ENCODE measurements at regions not wholly inside any gene's neighbourhood (a gene's known extent, or its start where the extent isn't known, plus 50 kb on each side); places are given as distances from the start of the nearest gene placed in this dataset.

DNA sequence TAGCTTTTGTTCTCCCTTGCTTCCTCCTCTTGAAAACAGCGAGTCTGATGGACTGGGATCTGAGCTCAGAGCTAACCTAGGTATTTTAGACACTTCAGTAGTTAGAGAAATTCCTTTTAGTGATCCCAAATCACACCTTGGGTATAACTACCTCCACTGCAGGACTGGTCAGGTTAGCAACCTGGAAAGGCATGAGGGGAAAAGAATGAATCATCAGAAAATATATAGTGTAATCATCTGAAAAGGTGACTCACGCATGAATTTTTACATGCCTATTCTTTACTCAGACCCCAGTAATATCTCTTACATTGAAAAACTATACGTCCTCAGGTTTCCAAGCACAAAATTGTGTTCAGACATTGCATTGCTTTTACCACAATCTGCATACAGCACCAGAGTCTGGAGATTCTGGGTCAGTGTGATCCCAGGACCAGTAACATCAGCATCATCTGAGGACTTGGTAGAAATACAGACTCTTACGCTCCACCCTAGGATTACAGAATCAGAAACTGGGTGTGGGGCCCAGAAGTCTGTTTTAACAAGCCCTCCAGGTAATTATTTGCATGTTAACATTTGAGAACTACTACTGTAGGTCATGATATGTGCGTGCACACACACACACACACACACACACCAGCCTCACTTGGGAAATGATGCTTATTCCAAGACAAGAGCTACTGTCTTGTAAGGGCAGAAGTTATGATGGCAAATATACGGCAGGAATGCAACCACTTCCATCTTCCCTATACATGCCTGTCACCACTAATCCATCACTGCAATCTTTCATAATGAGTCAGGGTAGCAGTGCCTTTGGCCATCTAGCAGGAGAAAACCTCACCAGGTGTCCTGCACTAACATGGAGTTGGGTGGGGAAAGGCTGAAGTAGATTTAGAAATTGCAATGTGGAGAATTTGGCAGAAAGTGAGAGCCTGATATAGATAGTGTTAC is 271.6 kb upstream of the MAP3K1 start:
- no peaks in the 10 kb centered on the region for H3K9me3 ChIP-seq (ENCODE audit: low read length)
- FAIRE-seq (no peak), DNase-seq (ENCODE audit: low spot score) (no peak), ATAC-seq (no peak)
- no peak overlapping the region for H3K27ac ChIP-seq (ENCODE audit: extremely low read length, insufficient read depth, low read length)
- no peaks in the 10 kb centered on the region for H4K20me1 ChIP-seq (ENCODE audit: insufficient read depth, low read length)
- no peak overlapping the region for H3K4me2 ChIP-seq (ENCODE audit: low read depth, low read length)
- in situ Hi-C loops (cut with HindIII; ENCODE audit: extremely low pct_ligation_motif_present, low pct_unique_long_range_greater_than_20kb) (no loop called here), intact Hi-C loops (cut with micrococcal nuclease; ENCODE audit: unreplicated experiment) (no loop called here)
- H3K4me1 ChIP-seq (ENCODE audit: insufficient read depth, low read length) = peaks cover 26% of the 10 kb centered on the region
- H3K27me3 ChIP-seq (ENCODE audit: control insufficient read depth in 1 of 2, insufficient read depth in 2 of 2, low read length in 2 of 2) = no peaks in the 10 kb centered on the region; a peak in 2 of 5 replicates
- CTCF ChIA-PET (ENCODE audit: low intra/inter-chr PET ratio, low total read pairs) = no interaction called here
- WGBS (ENCODE audit: low lambda C conversion rate) = 66% methylated on average over 6 of the region's 6 CpGs
- TF ChIP-seq NFIB (CRISPR knock-in tag; IDR thresholded peaks at IDR 0.05; ENCODE audit: borderline replicate concordance) (no peak), BHLHE40 (IDR thresholded peaks at IDR 0.05; ENCODE audit: low read length) (no peak), TAF1 (CRISPR knock-in tag; IDR thresholded peaks at IDR 0.05) (no peak), ZNF552 (CRISPR knock-in tag; IDR thresholded peaks at IDR 0.05; ENCODE audit: borderline replicate concordance) (no peak), ZNF33A (CRISPR knock-in tag; IDR thresholded peaks at IDR 0.05; ENCODE audit: borderline replicate concordance) (no peak), ZNF431 (CRISPR knock-in tag; IDR thresholded peaks at IDR 0.05; ENCODE audit: borderline replicate concordance, low read depth) (no peak), ZNF333 (CRISPR knock-in tag; IDR thresholded peaks at IDR 0.05; ENCODE audit: borderline replicate concordance) (no peak)
- TF ChIP-seq, protein P1, sequence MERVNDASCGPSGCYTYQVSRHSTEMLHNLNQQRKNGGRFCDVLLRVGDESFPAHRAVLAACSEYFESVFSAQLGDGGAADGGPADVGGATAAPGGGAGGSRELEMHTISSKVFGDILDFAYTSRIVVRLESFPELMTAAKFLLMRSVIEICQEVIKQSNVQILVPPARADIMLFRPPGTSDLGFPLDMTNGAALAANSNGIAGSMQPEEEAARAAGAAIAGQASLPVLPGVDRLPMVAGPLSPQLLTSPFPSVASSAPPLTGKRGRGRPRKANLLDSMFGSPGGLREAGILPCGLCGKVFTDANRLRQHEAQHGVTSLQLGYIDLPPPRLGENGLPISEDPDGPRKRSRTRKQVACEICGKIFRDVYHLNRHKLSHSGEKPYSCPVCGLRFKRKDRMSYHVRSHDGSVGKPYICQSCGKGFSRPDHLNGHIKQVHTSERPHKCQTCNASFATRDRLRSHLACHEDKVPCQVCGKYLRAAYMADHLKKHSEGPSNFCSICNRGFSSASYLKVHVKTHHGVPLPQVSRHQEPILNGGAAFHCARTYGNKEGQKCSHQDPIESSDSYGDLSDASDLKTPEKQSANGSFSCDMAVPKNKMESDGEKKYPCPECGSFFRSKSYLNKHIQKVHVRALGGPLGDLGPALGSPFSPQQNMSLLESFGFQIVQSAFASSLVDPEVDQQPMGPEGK (CRISPR knock-in tag; IDR thresholded peaks at IDR 0.05) = no peak
- TF ChIP-seq, protein P2, sequence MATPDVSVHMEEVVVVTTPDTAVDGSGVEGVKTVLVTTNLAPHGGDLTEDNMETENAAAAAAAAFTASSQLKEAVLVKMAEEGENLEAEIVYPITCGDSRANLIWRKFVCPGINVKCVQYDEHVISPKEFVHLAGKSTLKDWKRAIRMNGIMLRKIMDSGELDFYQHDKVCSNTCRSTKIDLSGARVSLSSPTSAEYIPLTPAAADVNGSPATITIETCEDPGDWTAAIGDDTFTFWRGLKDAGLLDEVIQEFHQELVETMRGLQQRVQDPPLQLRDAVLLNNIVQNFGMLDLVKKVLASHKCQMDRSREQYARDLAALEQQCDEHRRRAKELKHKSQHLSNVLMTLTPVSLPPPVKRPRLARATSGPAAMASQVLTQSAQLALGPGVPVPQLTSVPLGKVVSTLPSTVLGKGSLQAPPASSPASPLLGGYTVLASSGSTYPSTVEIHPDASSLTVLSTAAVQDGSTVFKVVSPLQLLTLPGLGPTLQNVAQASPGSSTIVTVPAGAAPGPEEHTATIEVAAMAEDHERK (CRISPR knock-in tag; IDR thresholded peaks at IDR 0.05; ENCODE audit: low read depth) = no peak
- TF ChIP-seq, protein P3, sequence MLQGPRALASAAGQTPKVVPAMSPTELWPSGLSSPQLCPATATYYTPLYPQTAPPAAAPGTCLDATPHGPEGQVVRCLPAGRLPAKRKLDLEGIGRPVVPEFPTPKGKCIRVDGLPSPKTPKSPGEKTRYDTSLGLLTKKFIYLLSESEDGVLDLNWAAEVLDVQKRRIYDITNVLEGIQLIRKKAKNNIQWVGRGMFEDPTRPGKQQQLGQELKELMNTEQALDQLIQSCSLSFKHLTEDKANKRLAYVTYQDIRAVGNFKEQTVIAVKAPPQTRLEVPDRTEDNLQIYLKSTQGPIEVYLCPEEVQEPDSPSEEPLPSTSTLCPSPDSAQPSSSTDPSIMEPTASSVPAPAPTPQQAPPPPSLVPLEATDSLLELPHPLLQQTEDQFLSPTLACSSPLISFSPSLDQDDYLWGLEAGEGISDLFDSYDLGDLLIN (CRISPR knock-in tag; IDR thresholded peaks at IDR 0.05; ENCODE audit: borderline replicate concordance) = no peak
- H3K9ac ChIP-seq (ENCODE audit: insufficient read depth, low read depth, low read length) = no peak overlapping the region
- BruUV-seq (replicated peaks) = no TSS peak
- H3K79me2 ChIP-seq (ENCODE audit: insufficient read depth, low read length) = no peaks in the 10 kb centered on the region
- no peak overlapping the region for H2AFZ ChIP-seq (ENCODE audit: low read length)
- H3K36me3 ChIP-seq (replicated peaks in 1 of 2; ENCODE audit: control insufficient read depth in 1 of 2, insufficient read depth in 2 of 2, low read length in 2 of 2) = no peaks in the 10 kb centered on the region
- POLR2A ChIA-PET = interaction anchor here (1.2 kb wide), 1 partner anchor 32 kb away, joined by 4 read pairs; no protein-coding TSS in a partner anchor
- no peak overlapping the region for H3K4me3 ChIP-seq (replicated peaks in 1 of 3; ENCODE audit: insufficient read depth in 1 of 3, low read depth in 2 of 3, low read length in 3 of 3)

Measured in HepG2 (cell line).